Fibroblast of skin of left biceps (primary cell): ENCODE measurements at regions not wholly inside any gene's neighbourhood (a gene's known extent, or its start where the extent isn't known, plus 50 kb on each side); places are given as distances from the start of the nearest gene placed in this dataset.
A peak's percentile ranks its signal among the peaks of the same experiment; 100 is the strongest.
"Not testable (repeated sequence)": the region's sequence is repeated elsewhere in the genome, so short reads cannot be mapped to it uniquely, and the experiment has no call there.

Experiments used
- DNase-seq, 2 experiments: peaks; one replicate each; pipeline ENCODE4 v3.0.0-alpha.2; 2013; ENCODE audit warnings: low read depth in 2 of 2

DNA sequence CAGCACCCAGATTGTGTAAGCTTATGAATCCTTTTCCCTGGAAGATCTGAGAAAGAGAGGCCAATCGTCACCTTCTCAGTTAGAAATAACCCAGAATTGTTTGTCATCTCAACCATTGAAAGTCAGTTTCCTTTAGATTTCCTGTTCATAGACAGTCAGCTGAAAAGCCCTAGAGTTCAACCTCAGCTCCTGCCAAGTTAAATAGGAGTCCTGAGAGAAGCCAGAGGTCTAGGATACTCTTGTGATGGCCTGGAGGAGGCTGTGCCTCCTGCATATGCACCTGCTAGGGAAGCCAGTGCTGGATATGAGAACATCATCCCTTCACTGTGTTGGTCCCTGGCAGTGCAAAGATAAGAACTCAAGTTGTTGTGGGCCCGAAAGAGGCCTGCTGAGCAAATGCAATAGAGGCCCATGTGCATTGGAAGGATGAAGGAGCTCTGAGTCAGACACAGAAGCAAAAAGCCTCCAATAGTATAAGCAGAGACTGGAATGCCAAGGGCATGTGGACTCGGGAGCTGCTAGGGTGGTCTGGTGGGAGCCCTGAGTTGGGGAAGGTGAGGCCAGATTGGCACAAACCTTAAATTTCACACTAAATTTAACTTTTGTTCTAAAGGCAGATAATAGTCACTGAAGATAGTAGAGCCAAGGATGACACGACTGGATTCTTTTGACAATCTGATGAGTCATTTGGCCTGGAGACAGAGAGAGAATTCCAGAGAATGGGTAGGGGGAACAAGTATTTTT, 520.9 kb upstream of the CDH5 start:
- DNase-seq, result no peak

- DNase-seq, result no peak
Observed at GRCh38 chr16:65843941-65844340, 522.5 kb upstream of the CDH5 start.

DNA sequence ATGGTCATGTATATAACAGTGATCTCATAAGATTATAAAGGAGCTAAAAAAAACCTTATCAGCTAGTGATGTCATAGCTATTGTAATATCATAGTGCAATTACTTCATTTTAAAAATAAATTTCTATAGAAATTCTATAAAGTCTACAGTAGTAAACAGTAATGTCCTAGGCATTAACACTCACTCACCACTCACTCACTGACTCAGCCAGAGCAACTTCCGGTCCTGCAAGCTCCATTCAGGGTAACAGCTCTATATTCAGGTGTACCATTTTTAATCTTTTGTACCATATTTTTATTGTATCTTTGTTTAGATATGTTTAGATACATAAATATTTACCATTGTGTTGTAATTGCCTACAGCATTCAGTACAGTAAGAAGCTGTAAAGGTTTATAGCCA, 524.4 kb upstream of the CDH5 start:
- DNase-seq, result no peak

DNA sequence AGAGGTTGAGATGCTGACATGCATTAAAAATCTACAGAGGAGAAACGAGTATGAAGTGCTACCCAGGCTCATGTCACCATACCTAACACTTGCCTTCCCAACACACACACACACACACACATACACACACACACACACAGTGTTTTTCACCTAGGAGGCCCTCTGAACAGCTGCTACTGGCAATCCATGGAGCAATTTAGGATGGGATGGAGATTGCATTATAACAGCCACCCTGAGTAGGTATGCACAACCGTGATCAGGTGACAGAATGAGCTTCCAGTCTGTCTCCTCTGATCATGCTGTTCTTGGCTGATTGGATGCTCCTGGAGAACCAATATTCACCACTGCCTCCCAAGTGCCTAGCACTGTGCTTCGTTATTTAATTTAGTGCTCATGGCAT, 528.5 kb upstream of the CDH5 start:
- no peak for DNase-seq

DNA sequence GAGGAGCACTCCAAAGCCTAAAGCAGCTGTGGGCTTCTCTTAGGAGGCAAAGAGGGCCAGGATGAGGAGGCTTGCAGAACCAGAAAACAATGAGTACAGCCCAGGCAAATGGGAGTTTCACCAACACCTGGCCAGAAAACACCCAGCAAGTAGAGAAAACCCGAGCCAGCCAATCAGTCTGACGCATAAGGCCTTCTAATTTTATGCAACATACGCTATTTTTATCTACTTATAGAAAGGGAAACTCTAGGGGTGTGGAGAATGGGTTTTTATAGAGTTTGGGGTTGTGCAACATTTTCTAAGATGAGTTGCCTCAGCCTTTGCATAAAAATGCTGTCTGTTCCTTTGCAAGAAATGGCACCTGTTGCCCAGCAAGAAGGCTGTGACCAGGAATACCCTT, 529.0 kb upstream of the CDH5 start:
- DNase-seq, result no peak

DNA sequence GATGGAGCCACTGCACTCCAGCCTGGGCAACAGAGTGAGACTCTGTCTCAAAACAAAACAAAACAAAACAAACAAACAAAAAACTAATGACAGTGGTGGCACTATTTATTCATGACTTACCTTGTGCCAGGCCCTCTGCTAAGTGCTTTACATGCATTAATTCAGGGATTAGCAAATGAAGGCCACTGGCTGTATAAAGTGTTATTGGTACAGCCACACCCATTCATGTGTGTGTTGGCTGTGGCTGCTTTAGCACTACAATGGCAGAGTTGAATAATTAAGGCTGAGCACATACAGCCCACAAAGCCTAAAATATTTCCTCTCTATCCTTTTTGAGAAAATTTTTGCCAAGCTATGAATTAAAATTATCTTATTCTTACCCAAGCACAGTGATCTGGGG, 531.8 kb upstream of the CDH5 start:
- DNase-seq, result no peak

DNA sequence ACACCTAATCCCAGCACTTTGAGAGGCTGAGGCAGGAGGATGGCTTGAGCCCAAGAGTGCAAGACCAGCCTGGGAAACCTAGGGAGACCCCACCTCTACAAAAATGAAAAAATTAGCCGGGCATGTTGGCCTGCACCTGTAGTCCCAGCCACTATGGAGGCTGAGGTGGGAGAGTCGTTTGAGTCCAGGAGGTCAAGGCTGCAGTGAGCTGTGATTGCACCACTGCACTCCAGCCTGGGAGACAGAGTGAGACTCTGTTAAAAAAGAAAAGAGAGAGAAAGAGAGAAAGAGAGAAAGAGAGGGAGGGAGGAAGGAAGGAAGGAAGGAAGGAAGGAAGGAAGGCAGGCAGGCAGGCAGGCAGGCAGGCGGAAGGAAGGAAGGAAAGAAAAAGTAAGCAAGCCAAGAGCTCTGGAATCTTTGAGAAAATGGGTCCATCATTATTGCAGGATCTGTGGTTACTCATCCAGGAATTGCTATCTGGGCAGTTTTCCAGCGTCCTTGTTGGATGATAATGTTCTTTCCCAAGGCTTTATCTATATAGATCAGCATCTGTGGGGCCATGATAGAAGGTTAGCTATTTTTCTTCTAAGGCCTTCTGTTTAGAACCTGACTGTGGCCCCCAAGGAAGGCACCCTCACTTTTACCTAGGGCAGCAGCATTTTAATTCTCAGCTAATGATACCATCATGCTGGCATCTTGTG, 533.2 kb upstream of the CDH5 start:
- peak; percentile 85 to 88 for DNase-seq

- DNase-seq, result no peak
Observed at GRCh38 chr16:65832679-65833078, 533.8 kb upstream of the CDH5 start.

GRCh38 chr16:65831903-65832666, 534.4 kb upstream of the CDH5 start:
- no peak for DNase-seq

- DNase-seq, result no peak
Observed at GRCh38 chr16:65829076-65829475, 537.4 kb upstream of the CDH5 start.

- no peak for DNase-seq
Observed at GRCh38 chr16:65828296-65828695, 538.2 kb upstream of the CDH5 start.

DNA sequence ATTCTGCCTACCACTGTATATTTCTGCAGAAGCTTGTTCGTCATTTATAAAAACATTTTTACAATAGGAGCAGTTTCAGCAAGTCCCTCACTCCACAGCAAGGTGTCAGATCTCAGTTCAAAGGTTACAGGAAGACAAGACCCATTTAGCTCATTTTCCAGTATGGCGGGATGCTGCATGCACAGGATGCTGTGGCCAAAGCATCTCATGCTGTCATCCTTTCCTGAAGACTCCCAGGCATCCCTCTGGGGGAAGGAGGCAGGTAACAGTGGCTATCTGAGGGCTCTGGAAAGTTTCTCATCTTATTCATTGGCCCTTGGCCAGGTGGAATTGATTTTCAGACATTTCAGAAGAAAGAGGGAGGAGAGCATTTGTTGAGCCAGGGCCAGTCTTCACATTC, 539.3 kb upstream of the CDH5 start:
- DNase-seq, result no peak

DNA sequence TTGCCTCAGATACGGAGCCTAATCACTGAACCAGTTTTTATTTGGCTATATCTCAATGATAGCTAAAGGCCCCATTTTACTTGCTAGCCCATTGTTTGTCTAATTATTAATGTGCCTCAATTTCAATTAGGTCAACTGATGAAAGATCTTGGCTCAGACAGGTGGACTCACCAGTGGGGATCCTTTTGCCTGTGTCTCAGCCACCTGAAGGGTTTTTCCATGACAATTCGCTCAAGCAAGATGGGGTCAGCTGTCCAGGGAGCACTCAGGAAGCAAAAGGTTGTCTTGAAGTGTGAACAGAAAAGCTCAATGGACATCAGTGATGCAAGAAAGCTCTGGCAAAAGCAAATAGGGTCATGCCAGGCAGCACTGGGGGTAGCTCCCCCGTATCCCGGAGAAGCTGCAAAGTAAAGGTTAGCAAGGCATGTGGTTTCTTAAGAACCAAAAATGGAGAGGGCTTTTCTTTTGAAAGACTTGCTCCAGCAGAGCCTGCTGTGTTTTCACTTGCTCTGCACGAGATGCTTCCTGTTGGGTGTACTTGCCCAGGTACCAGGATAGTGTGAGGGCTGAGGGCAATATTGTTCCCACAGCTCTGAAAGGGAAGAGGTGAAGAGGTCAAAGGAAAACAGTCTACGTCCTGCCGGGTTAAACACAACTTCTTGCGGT, 541.2 kb upstream of the CDH5 start:
- no peak for DNase-seq

DNA sequence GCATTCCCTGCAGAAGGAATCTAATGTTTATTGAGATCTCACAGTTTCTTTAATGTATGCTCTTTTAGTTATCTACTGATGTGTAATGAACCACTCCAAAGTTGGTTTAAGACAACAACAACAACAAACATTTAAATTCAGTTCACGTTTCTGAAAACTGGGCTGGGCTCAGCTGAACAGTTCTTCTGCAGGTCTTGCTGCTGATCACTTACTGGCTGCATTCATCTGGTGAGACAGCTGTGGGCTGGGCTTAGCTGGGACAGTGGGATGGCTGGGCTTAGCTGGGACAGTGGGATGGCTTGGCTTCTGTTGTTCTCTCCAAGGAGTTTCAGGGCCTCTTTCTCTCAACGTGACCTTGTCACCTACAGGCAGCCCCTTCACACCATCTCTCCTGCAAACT, 544.3 kb upstream of the CDH5 start:
- DNase-seq, result no peak

- DNase-seq, result no peak
Observed at GRCh38 chr16:65819136-65819898, 547.2 kb upstream of the CDH5 start.

DNA sequence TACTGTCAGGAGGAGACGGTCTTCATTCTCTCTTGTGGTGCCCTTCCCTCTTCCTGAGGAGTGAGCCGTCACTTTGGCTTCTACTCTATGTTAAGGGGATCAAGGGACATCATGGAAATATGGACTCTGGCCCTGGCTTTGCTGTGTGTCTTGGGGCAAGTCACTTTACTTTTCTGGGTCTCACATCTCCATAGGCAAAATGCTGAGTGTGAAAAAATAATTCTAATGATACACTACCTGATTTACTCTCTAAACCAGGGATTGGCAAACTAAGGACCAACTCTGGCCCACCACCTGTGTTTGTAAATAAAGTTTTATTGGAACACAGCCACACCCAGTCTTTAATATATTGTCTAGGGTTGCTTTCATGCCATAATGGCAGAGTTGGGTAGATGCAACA, 548.7 kb upstream of the CDH5 start:
- no peak for DNase-seq

DNA sequence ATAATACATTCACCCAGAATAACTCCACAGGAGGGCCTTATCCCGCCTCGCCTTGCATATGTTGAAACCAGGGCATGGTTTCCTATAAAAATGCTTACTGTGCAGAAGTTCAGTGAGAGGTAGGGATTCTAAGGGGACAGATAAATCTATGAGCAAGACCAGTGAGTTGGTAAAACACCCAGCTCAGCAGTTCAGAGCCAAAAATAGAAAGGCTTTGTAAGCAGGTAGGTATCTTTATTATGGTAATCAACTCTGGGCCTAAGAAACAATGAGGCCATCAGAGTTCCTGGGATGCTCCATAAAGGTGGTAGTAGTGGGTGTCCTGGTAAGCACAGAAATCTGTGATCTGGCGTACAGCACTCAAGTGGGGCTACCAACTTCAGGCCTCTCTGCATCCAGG, 549.4 kb upstream of the CDH5 start:
- no peak for DNase-seq

GRCh38 chr16:65816556-65816955, 549.9 kb upstream of the CDH5 start:
- DNase-seq, result no peak

DNA sequence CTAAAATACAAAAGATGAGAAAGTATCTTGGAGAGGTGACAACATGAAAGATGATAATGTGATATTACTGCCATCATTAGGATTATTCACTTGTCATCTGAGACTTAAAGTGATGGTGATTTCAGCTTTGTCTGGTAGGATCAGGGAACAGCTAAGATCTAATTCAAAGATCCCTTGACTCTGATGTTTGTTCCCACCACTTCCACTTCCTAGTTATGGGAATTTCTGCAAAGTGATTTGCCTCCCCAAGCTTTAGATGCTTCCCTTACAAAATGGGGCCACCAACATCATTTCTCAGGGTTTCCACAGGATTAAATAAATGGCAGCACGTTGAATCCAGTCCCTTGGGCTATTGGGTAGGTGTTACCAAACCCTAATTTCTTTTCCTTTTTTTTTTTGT, 550.8 kb upstream of the CDH5 start:
- no peak for DNase-seq

DNA sequence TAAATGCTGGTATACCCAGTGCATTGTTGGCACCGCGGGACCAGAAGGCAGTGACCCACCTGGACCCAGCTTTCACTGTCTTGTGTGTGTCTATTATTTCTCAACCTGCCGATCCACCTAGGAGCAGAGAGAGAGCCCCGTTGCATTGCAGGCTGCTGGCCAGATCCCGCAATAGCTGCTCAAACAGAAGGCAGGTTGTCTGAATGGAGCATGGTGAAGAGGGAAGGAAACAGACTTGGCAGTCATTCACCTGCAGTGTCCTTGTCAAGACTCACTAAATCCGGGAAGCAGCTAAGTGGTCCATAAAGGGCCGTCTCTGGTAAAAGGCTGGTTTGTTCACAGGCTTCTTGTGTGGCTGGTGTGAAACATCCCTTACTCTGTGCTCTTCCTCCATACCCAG, 552.6 kb upstream of the CDH5 start:
- not testable (repeated sequence) for DNase-seq

DNA sequence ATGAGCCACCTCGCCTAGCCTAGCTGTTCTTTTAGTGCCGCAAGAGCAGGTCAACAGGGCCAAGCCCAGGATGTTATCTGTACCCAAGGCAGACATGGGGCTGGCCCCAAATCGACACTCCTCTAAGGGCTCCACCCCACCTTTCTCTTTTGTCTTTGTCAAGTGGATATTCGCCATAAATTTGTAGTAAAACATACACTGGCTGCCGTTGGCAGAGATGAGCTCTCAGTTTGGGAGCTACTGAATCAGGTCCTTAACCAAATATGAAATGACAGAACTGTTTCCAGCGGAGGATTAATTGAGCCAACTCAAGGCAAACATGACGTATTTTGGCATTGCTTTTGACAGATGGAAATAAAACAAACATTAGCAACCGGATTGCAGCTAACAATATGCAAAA, 556.9 kb upstream of the CDH5 start:
- DNase-seq, result no peak

DNA sequence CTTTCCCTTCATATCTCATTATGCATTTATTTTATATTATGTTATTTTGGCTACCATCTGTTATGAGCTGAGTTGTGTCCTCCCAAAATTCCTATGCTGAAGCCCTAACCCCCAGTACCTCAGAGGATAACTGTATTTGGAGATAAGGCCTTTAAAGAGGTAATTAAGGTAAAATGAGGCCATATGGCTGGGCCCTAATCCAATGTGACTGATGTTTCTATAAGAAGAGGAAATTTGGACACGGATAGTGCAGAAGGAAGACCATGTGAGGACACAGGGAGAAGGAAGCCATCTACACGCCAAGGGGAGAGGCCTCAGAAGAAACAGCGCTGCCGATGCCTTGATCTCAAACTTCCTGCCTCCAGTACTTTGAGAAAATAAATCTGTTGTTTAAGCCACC, 557.7 kb upstream of the CDH5 start:
- DNase-seq, result no peak
